Ishikawa (cell line): ENCODE measurements at regions not wholly inside any gene's neighbourhood (a gene's known extent, or its start where the extent isn't known, plus 50 kb on each side); places are given as distances from the start of the nearest gene placed in this dataset.

ENCODE experiments used
- CEBPB ChIP-seq: IDR thresholded peaks from 2 replicates; pipeline ENCODE4 v1.6.1; 2012
- CREB1 ChIP-seq: IDR thresholded peaks from 2 replicates; pipeline ENCODE4 v1.6.1; 2012; ENCODE audit warnings: low read depth
- EGR1 ChIP-seq: IDR thresholded peaks from 2 replicates; pipeline ENCODE4 v1.6.1; 2012
- EP300 ChIP-seq: IDR thresholded peaks from 2 replicates; pipeline ENCODE4 v1.6.1; 2012; ENCODE audit warnings: borderline replicate concordance
- MAX ChIP-seq: IDR thresholded peaks from 2 replicates; pipeline ENCODE4 v1.6.1; 2012
- RAD21 ChIP-seq: IDR thresholded peaks from 2 replicates; pipeline ENCODE4 v1.6.1; 2012; ENCODE audit warnings: low read depth
- REST ChIP-seq: IDR thresholded peaks from 2 replicates; pipeline ENCODE4 v1.6.1; 2012; ENCODE audit warnings: low read depth, mild to moderate bottlenecking
- TAF1 ChIP-seq: IDR thresholded peaks from 2 replicates; pipeline ENCODE4 v1.6.1; 2012; ENCODE audit warnings: low read depth, mild to moderate bottlenecking
- TCF12 ChIP-seq: IDR thresholded peaks from 2 replicates; pipeline ENCODE4 v1.6.1; 2012; ENCODE audit warnings: low read depth
- TEAD4 ChIP-seq: IDR thresholded peaks from 2 replicates; pipeline ENCODE4 v1.6.1; 2012
- YY1 ChIP-seq: IDR thresholded peaks from 2 replicates; pipeline ENCODE4 v1.6.1; 2012; ENCODE audit warnings: low read depth
- TF ChIP-seq, protein P1 (sequence below): IDR thresholded peaks from 2 replicates; pipeline ENCODE4 v1.6.1; 2012

- TF ChIP-seq CREB1, result no peak
- TF ChIP-seq REST, result no peak
- no peak for TF ChIP-seq TCF12
- TF ChIP-seq, protein P1, sequence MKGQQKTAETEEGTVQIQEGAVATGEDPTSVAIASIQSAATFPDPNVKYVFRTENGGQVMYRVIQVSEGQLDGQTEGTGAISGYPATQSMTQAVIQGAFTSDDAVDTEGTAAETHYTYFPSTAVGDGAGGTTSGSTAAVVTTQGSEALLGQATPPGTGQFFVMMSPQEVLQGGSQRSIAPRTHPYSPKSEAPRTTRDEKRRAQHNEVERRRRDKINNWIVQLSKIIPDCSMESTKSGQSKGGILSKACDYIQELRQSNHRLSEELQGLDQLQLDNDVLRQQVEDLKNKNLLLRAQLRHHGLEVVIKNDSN, result no peak
- TF ChIP-seq YY1, result no peak
- TF ChIP-seq EP300, result no peak
- no peak for TF ChIP-seq MAX
- no peak for TF ChIP-seq TEAD4
- no peak for TF ChIP-seq TAF1
- TF ChIP-seq CEBPB, result no peak
- no peak for TF ChIP-seq RAD21
- TF ChIP-seq EGR1, result no peak
These were observed 149.2 kb upstream of the BTG1 start for GRCh38 chr12:92294676-92295440.
